IPS-15b (cell line): ENCODE measurements at regions not wholly inside any gene's neighbourhood (a gene's known extent, or its start where the extent isn't known, plus 50 kb on each side); places are given as distances from the start of the nearest gene placed in this dataset.

Experiments
- H3K27me3 ChIP-seq: one replicate; pipeline ENCODE4 v1.6.1; 2013; ENCODE audit warnings: low read length; ENCODE audit not compliant: control insufficient read depth, insufficient read depth
- H3K36me3 ChIP-seq: one replicate; pipeline ENCODE4 v1.6.1; 2013; ENCODE audit warnings: low read length; ENCODE audit not compliant: control insufficient read depth, insufficient read depth
- H3K4me1 ChIP-seq: one replicate; pipeline ENCODE4 v1.6.1; 2013; ENCODE audit warnings: mild to moderate bottlenecking, low read length; ENCODE audit not compliant: control insufficient read depth, insufficient read depth
- H3K4me3 ChIP-seq: one replicate; pipeline ENCODE4 v1.5.1; 2013; ENCODE audit warnings: low read depth, low read length
- H3K9ac ChIP-seq: one replicate; pipeline ENCODE4 v1.6.1; 2013; ENCODE audit warnings: low read depth, mild to moderate bottlenecking, low read length
- H3K9me3 ChIP-seq: one replicate; pipeline ENCODE4 v1.6.1; 2013; ENCODE audit warnings: mild to moderate bottlenecking, low read length; ENCODE audit not compliant: control insufficient read depth, insufficient read depth

- H3K9ac ChIP-seq: no peak overlapping the region
- H3K27me3 ChIP-seq: no peaks in the 10 kb centered on the region
- H3K9me3 ChIP-seq: no peaks in the 10 kb centered on the region
- H3K4me3 ChIP-seq: no peak overlapping the region
- no peaks in the 10 kb centered on the region for H3K4me1 ChIP-seq
- no peaks in the 10 kb centered on the region for H3K36me3 ChIP-seq
Measured at GRCh38 chr4:180940680-180941079, 1302.5 kb upstream of the TENM3 start.

GRCh38 chr4:180942367-180942916, 1300.8 kb upstream of the TENM3 start:
- no peak overlapping the region for H3K4me3 ChIP-seq
- no peaks in the 10 kb centered on the region for H3K4me1 ChIP-seq
- no peak overlapping the region for H3K9ac ChIP-seq
- H3K9me3 ChIP-seq: no peaks in the 10 kb centered on the region
- no peaks in the 10 kb centered on the region for H3K27me3 ChIP-seq
- H3K36me3 ChIP-seq: no peaks in the 10 kb centered on the region

- H3K9me3 ChIP-seq: no peaks in the 10 kb centered on the region
- H3K4me1 ChIP-seq: no peaks in the 10 kb centered on the region
- H3K36me3 ChIP-seq: no peaks in the 10 kb centered on the region
- no peak overlapping the region for H3K4me3 ChIP-seq
- no peaks in the 10 kb centered on the region for H3K27me3 ChIP-seq
- H3K9ac ChIP-seq: no peak overlapping the region
Measured at GRCh38 chr4:180946188-180946587, 1297.0 kb upstream of the TENM3 start.

DNA sequence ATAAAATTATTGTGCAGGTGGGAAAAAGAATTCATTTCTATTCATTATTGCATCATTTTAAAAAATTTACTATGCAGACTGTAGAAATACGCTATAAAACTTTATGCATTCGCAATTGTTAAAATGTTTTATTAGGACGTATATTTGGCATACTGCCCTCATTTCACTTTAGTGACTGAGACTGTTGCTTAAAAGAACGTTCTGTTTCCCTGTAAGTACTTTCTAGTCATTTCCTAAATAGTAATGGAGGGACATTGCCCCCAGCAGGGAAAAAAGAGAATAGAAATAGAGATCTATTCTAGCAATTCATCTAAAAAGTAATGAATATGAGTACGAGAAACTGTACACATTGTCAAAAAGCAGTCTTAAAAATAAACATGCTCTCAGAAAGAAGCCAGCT, 1295.8 kb upstream of the TENM3 start:
- H3K9me3 ChIP-seq: no peaks in the 10 kb centered on the region
- no peak overlapping the region for H3K4me3 ChIP-seq
- no peaks in the 10 kb centered on the region for H3K27me3 ChIP-seq
- H3K36me3 ChIP-seq: no peaks in the 10 kb centered on the region
- H3K4me1 ChIP-seq: peaks cover under 1% of the 10 kb centered on the region
- H3K9ac ChIP-seq: no peak overlapping the region

DNA sequence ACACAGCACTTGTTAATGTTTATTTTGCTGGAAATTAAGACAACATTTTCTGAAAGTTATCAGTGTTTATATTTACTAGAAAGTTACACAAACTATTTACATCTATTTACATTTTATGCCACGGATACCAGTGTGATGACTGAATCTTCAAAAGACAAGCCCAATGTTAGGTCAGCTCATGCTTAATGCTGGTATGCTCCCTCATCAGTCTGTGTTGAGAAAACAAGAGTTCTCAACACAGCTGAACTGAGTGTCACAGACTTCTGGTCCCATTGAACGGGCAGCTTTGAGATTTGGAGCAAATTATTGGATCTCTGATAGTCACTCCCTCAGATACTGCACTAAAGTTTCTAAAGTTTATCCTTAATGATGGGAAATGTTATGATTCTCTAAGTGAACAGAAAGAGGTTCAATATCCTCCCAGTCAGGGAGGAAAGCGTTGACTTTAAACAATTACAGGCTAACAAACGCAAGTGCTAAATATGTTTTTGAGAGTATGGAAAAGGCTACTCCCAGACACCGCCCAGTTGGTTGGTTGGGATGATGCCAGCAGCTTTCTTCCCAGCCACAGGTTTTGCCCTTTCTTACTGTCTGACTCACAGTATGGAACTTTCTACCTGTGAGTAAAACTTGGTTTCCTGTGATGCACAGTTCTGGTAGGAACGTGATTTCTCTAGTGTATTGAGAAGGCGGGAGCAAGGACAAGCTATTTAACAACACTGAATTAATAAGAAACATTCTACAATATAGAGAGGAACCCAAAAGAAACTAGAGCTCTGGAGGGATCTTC, 1293.6 kb upstream of the TENM3 start:
- H3K4me3 ChIP-seq: no peak overlapping the region
- no peak overlapping the region for H3K9ac ChIP-seq
- no peaks in the 10 kb centered on the region for H3K36me3 ChIP-seq
- no peaks in the 10 kb centered on the region for H3K27me3 ChIP-seq
- H3K4me1 ChIP-seq: peaks cover 4% of the 10 kb centered on the region
- no peaks in the 10 kb centered on the region for H3K9me3 ChIP-seq

DNA sequence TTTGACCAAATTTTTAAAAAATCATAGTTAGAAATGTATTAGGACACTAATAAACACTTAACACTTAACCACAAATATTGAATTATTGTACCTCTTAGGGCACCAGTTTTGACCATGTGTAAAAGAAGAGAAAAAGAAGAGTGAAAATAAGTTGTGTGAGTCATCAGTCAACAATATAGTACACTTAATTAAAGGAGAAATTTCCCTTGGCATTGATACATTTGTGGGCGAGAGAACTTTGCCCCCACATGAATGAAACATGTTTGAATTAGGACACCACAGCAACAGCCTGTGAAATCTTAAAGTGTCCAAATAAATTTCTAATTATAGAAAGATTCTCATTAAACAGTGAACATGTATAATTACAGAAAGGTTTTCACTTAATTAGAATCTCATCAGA, 1292.8 kb upstream of the TENM3 start:
- H3K9ac ChIP-seq: no peak overlapping the region
- H3K36me3 ChIP-seq: no peaks in the 10 kb centered on the region
- no peaks in the 10 kb centered on the region for H3K27me3 ChIP-seq
- H3K4me3 ChIP-seq: no peak overlapping the region
- peaks cover 4% of the 10 kb centered on the region for H3K4me1 ChIP-seq
- no peaks in the 10 kb centered on the region for H3K9me3 ChIP-seq

DNA sequence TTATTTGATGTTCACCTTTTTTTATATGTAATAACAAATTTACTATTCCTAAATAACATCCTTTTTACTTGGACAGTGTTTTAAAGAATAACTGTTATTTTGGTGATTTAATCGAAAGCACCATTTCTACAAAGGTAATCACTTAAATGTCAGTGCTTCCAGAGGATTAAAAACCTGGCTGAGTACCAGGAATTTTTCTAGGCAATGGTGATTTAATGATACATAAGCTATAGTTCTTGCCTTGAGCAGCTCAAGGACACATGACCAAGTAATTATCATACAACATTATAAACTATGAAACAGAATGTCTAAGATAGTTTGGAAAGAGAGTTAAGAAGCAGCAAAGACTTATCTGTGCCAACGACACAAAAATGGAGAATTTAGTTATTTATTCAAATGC, 1291.9 kb upstream of the TENM3 start:
- Histone ChIP-seq H3K36me3 (no peaks in the 10 kb centered on the region), H3K9ac (no peak overlapping the region), H3K4me3 (no peak overlapping the region), H3K9me3 (no peaks in the 10 kb centered on the region), H3K4me1 (peaks cover 4% of the 10 kb centered on the region), H3K27me3 (no peaks in the 10 kb centered on the region)

DNA sequence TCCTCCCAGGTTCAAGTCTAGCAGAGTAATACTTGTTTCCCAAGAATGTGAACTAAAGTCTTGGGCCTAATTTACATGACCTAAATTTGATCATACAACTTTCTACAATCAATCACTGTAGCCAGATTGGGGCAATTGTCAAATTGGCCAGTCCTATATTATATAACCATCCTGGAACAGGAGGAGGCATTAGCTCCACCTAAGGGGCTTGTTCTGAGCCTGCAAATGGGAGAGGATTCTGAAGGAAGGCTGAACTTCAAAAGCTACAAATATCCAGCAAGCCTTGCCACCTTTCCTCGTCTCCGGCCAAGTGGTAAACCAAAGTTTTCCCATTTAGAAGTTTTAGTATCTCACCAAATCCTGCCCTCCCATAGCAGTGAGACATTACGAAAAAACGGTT, 1289.6 kb upstream of the TENM3 start:
- Histone ChIP-seq H3K4me3 (no peak overlapping the region), H3K4me1 (peaks cover 4% of the 10 kb centered on the region), H3K9ac (no peak overlapping the region), H3K27me3 (no peaks in the 10 kb centered on the region), H3K36me3 (no peaks in the 10 kb centered on the region), H3K9me3 (no peaks in the 10 kb centered on the region)

GRCh38 chr4:180960743-180961401, 1282.3 kb upstream of the TENM3 start:
- H3K27me3 ChIP-seq: no peaks in the 10 kb centered on the region
- H3K36me3 ChIP-seq: no peaks in the 10 kb centered on the region
- H3K9me3 ChIP-seq: no peaks in the 10 kb centered on the region
- no peak overlapping the region for H3K4me3 ChIP-seq
- no peaks in the 10 kb centered on the region for H3K4me1 ChIP-seq
- H3K9ac ChIP-seq: no peak overlapping the region

GRCh38 chr4:180962268-180962667, 1280.9 kb upstream of the TENM3 start:
- Histone ChIP-seq H3K9me3 (no peaks in the 10 kb centered on the region), H3K4me1 (no peaks in the 10 kb centered on the region), H3K4me3 (no peak overlapping the region), H3K9ac (no peak overlapping the region), H3K27me3 (no peaks in the 10 kb centered on the region), H3K36me3 (no peaks in the 10 kb centered on the region)

DNA sequence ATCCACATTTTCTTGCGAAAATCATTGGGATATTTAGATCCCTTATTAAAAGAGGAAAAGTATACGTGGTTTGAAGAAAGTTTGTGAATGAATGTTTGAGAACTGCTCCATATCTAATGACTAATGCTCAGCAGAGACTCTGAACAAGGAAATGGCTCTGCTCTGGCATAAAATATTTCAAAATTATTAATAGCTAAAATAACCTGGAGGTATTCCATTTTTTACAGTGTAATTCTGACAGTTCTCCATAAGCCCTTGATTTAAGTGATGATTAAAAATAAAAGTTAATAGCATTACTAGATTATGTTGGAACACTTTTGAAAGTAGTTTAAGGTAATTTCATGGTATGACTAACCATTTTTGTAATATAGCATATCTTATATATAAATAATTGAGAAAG, 1276.9 kb upstream of the TENM3 start:
- no peaks in the 10 kb centered on the region for H3K9me3 ChIP-seq
- H3K27me3 ChIP-seq: no peaks in the 10 kb centered on the region
- no peaks in the 10 kb centered on the region for H3K36me3 ChIP-seq
- no peak overlapping the region for H3K4me3 ChIP-seq
- no peak overlapping the region for H3K9ac ChIP-seq
- no peaks in the 10 kb centered on the region for H3K4me1 ChIP-seq

GRCh38 chr4:180967936-180968335, 1275.3 kb upstream of the TENM3 start:
- Histone ChIP-seq H3K4me3 (no peak overlapping the region), H3K9me3 (no peaks in the 10 kb centered on the region), H3K4me1 (no peaks in the 10 kb centered on the region), H3K9ac (no peak overlapping the region), H3K27me3 (no peaks in the 10 kb centered on the region), H3K36me3 (no peaks in the 10 kb centered on the region)
